HG02870 (cell line): ENCODE measurements at regions not wholly inside any gene's neighbourhood (a gene's known extent, or its start where the extent isn't known, plus 50 kb on each side); places are given as distances from the start of the nearest gene placed in this dataset.
"Not testable (repeated sequence)": the region's sequence is repeated elsewhere in the genome, so short reads cannot be mapped to it uniquely, and the experiment has no call there.

Experiments used
- ATAC-seq: cut with Tn5 transposase; IDR thresholded peaks from one replicate; pipeline ENCODE4 v1.9.1; 2021; ENCODE audit warnings: mild to moderate bottlenecking, moderate library complexity; ENCODE audit not compliant: unreplicated experiment

DNA sequence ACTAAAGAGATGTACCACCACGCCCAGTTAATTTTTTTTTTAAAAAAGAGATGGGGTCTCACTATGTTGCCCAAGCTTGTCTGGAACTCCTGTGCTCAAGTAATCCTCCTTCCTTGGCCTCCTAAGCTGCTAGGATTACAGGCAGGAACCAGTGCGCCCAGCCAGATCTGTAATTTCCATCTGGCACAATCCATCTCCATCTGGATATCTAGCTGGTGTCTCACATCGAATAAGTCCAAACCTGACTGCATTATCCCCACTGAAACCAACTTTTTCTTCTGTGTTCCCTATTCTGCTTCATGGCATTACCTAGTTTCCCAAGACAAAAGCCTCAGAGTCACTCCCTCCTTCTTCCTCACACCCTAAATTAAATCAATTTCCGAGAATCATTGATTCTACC is 125.8 kb upstream of the TEX13C start:
- no peak for ATAC-seq

- ATAC-seq, result no peak
These were observed 121.1 kb upstream of the TEX13C start for GRCh38 chrX:125198546-125198945.

GRCh38 chrX:125202591-125203248 is 117.0 kb upstream of the TEX13C start:
- no peak for ATAC-seq

DNA sequence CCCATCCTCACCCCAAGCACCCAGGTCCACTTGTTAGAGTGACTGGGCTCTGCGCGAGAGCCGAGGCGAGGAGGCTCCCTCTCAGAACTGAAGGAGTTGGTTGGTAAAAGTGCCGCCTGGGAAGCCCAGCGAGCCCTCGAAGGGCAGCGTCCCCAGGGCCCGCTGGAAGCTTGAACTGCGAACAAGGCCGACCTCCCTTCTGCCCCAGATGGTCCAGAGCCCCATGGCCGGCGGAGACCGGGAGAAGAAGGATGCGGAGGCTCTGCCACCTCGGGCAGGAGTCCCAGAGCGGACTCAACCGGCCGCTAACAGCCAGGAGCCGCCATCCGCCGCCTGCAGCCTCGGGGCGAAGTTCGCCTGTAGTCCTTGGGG is 116.3 kb upstream of the TEX13C start:
- no peak for ATAC-seq

GRCh38 chrX:125203737-125204578 is 115.7 kb upstream of the TEX13C start:
- ATAC-seq, result no peak

GRCh38 chrX:125204681-125205132 is 115.0 kb upstream of the TEX13C start:
- no peak for ATAC-seq

- no peak for ATAC-seq
These were observed 114.3 kb upstream of the TEX13C start for GRCh38 chrX:125205133-125205917.

- no peak for ATAC-seq
These were observed 113.6 kb upstream of the TEX13C start for GRCh38 chrX:125205918-125206665.

GRCh38 chrX:125210146-125210545 is 109.5 kb upstream of the TEX13C start:
- no peak for ATAC-seq

DNA sequence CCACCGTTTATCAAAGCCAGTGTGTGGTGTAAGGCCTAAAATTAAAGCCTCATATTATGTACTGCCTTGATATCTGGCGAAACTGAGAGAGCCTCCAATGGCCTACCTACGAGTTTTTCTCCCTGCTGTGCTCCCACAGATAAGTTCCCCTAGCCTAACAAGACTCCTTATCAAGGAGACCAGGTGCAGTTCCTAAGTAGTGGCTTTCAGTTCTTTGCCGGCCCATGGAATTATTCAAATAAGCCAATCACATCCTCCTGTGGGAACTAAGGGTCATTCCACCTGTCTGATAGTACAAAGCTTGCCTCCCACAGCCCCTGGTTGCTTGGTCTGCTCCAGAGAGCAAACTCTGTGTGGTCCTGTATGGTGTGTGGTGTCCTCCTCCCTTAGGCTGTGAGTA is 99.8 kb upstream of the TEX13C start:
- ATAC-seq, result no peak

DNA sequence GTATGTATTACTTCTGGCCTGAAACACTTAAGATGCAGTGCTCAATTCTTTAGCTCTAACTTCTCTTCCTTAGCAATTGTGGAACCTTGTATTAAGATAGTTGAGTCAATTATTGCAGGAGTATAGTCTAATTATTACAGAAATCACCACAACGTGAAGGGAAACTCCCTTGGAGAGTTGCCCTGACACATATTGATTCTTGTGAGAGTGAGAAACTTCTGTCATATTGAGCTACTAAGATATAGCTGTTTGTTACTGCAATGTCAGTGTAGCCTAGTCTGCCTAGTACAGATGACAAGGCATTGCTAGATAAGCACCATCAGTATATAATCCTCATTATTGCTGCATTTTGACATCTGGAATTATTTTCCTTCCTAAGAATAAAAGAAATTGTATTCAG is 82.7 kb upstream of the TEX13C start:
- no peak for ATAC-seq

DNA sequence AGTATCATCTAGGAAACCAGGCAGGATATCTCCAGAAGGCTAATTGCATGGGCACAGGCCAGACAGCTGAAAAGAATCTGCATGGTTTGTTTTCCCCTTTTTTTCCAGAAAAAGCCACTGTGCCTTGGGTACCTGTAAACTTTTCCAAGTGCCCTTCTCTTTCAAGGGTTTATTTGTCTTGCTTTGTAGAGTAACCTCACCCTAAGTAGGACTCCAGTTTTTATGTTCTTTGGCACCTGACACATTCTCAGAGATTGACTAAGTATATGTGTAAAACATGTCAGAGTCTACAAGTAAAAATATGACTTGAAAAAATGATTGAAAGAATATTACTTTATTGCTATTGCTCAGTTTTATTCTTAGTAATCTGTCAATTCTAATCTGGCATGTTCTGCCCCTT is 70.7 kb upstream of the TEX13C start:
- ATAC-seq, result no peak

DNA sequence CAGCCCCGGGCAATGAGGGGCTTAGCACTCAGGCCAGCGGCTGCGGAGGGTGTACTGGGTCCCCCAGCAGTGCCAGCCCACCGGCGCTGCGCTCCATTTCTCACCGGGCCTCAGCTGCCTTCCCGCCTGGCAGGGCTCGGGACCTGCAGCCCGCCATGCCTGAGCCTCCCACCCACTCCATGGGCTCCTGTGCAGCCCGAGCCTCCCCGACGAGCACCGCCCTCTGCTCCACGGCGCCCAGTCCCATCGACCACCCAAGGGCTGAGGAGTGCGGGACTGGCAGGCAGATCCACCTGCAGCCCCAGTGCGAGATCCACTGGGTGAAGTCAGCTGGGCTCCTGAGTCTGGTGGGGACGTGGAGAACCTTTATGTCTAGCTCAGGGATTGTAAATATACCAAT is 63.9 kb upstream of the TEX13C start:
- not testable (repeated sequence) for ATAC-seq

- no peak for ATAC-seq
These were observed 56.8 kb upstream of the TEX13C start for GRCh38 chrX:125262836-125263235.

DNA sequence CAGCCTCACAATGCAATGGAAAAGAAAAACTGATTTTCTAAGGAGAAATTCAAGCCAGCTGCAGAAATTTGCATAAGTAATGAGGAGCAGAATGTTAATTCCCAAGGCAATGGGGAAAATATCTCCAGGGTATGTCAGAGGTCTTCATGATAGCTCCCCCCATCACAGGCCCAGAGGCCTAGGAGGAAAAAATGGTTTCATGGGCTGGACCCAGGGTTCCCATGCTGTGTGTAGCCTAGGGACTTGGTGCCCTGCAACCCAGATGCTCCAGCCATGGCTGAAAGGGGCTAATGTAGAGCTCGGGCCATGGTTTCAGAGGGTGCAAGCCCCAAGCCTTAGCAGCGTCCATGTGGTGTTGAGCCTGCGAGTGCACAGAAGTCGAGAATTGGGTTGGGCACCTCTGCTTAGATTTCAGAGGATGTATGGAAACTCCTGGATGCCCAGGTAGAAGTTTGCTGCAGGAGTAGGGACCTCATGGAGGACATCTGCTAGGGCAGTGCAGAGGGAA is 53.5 kb upstream of the TEX13C start:
- no peak for ATAC-seq
